ENCODE measurements at regions not wholly inside any gene's neighbourhood (a gene's known extent, or its start where the extent isn't known, plus 50 kb on each side); places are given as distances from the start of the nearest gene placed in this dataset.

- Histone ChIP-seq H4K8ac (ENCODE audit: extremely low read depth, insufficient read depth, low read length) (no peak overlapping the region), H3K27me3 (replicated peaks in 1 of 4; ENCODE audit: control insufficient read depth in 3 of 4, extremely low read depth in 1 of 4, insufficient read depth in 3 of 4, low read length in 3 of 4) (no peaks in the 10 kb centered on the region), H4K5ac (ENCODE audit: insufficient read length, low read depth, low read length) (no peak overlapping the region), H3K27ac (ENCODE audit: low read depth, low read length) (no peak overlapping the region), H4K20me1 (replicated peaks in 1 of 2; ENCODE audit: control insufficient read depth in 1 of 2, insufficient read depth in 2 of 2, low read length in 2 of 2) (no peaks in the 10 kb centered on the region), H2BK20ac (ENCODE audit: low read length) (no peak overlapping the region), H2AK5ac (ENCODE audit: low read depth, low read length) (no peak overlapping the region), H3K79me2 (ENCODE audit: control insufficient read depth in 1 of 2, insufficient read depth in 2 of 2, low read length in 2 of 2) (no peaks in the 10 kb centered on the region), H3K4me1 (replicated peaks in 1 of 4; ENCODE audit: control insufficient read depth in 3 of 4, insufficient read depth in 4 of 4, low read length in 3 of 4) (peaks cover 0 to 3% (median 0%) of the 10 kb centered on the region in 4 experiments; a peak in 1 of 7 replicates), H2AFZ (ENCODE audit: low read length) (0 out of 2 replicates have a peak overlapping the region, but pooled peaks have one; percentile 20), H3K23ac (ENCODE audit: insufficient read length) (no peak overlapping the region), H3K4me3 (ENCODE audit: extremely low read depth in 1 of 4, insufficient read depth in 2 of 4, low read depth in 3 of 4, low read length in 4 of 4) (no peak overlapping the region), H3K9ac (replicated peaks in 1 of 4; ENCODE audit: extremely low read depth in 1 of 4, low read depth in 3 of 4, low read length in 3 of 4) (no peak overlapping the region), H2BK5ac (ENCODE audit: low read depth, low read length) (no peak overlapping the region), H3K18ac (ENCODE audit: extremely low read depth, low read length) (no peak overlapping the region), H3K23me2 (ENCODE audit: low read depth, low read length) (no peaks in the 10 kb centered on the region), H2BK15ac (ENCODE audit: low read length) (no peak overlapping the region), H3K4me2 (ENCODE audit: insufficient read depth in 1 of 2, low read depth in 2 of 2, low read length in 2 of 2) (no peak overlapping the region), H3K36me3 (ENCODE audit: control insufficient read depth in 2 of 4, insufficient read depth in 4 of 4, low read length in 3 of 4) (no peaks in the 10 kb centered on the region), H4K91ac (replicated peaks; ENCODE audit: insufficient read length, low read length) (no peak overlapping the region), H3K4ac (replicated peaks; ENCODE audit: insufficient read length, low read depth, low read length) (no peak overlapping the region), H3K9me3 (ENCODE audit: insufficient read depth in 2 of 2, low read depth in 1 of 2, low read length in 1 of 2) (no peaks in the 10 kb centered on the region), H3K14ac (ENCODE audit: insufficient read length) (no peak overlapping the region), H3K79me1 (ENCODE audit: low read depth, low read length) (no peaks in the 10 kb centered on the region), H2BK120ac (replicated peaks; ENCODE audit: low read depth, low read length) (no peak overlapping the region), H3K56ac (replicated peaks; ENCODE audit: insufficient read length, low read depth, low read length) (no peak overlapping the region), H2BK12ac (ENCODE audit: low read depth, low read length) (no peak overlapping the region)
- POLR2A ChIA-PET (ENCODE audit: partially characterized antibody), result no interaction called here
- no peak for DNase-seq (ENCODE audit: low read depth in 1 of 2, low spot score in 2 of 2)
- no peak for FAIRE-seq
- CTCF ChIA-PET (ENCODE audit: partially characterized antibody), result interaction anchor here (0.7 kb wide), 1 partner anchor 172 kb away, joined by 3 read pairs; no protein-coding TSS in a partner anchor
- TF ChIP-seq BACH1 (IDR thresholded peaks at IDR 0.05; ENCODE audit: low read length), result no peak
- no peak for TF ChIP-seq RAD21 (IDR thresholded peaks at IDR 0.05 in 1 of 2, conservative IDR thresholded peaks at IDR 0.05 in 1 of 2; ENCODE audit: low read depth in 2 of 2, low read length in 2 of 2)
- no peak for TF ChIP-seq EZH2 (IDR thresholded peaks at IDR 0.05; ENCODE audit: low read depth, low read length, severe bottlenecking)
- TF ChIP-seq USF2 (IDR thresholded peaks at IDR 0.05; ENCODE audit: low read length), result no peak
- TF ChIP-seq HDAC6 (IDR thresholded peaks at IDR 0.05; ENCODE audit: low read depth, low read length), result no peak
- TF ChIP-seq, protein P1, sequence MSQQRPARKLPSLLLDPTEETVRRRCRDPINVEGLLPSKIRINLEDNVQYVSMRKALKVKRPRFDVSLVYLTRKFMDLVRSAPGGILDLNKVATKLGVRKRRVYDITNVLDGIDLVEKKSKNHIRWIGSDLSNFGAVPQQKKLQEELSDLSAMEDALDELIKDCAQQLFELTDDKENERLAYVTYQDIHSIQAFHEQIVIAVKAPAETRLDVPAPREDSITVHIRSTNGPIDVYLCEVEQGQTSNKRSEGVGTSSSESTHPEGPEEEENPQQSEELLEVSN (IDR thresholded peaks at IDR 0.05), result no peak
- no peak for TF ChIP-seq SIN3A (conservative IDR thresholded peaks at IDR 0.05 in 1 of 2, IDR thresholded peaks at IDR 0.05 in 1 of 2; ENCODE audit: low read depth in 1 of 2, low read length in 2 of 2)
- no peak for TF ChIP-seq SP2 (IDR thresholded peaks at IDR 0.05; ENCODE audit: low read length)
- TF ChIP-seq TEAD4 (IDR thresholded peaks at IDR 0.05; ENCODE audit: low read depth, low read length), result no peak
- no peak for TF ChIP-seq MAFK (IDR thresholded peaks at IDR 0.05; ENCODE audit: low read depth, low read length)
- TF ChIP-seq TAF7 (optimal IDR thresholded peaks at IDR 0.05; ENCODE audit: borderline replicate concordance, low read depth, low read length), result no peak
- TF ChIP-seq KDM5A (IDR thresholded peaks at IDR 0.05; ENCODE audit: low read length), result no peak
- no peak for TF ChIP-seq RNF2 (IDR thresholded peaks at IDR 0.05; ENCODE audit: borderline replicate concordance, low read depth, low read length, missing control alignments, poor library complexity, severe bottlenecking)
Measured at GRCh38 chr6:120198033-120198432, 848.5 kb upstream of the MAN1A1 start.
